Vagina (tissue), 2 donors: ENCODE measurements at regions not wholly inside any gene's neighbourhood (a gene's known extent, or its start where the extent isn't known, plus 50 kb on each side); places are given as distances from the start of the nearest gene placed in this dataset.

ENCODE experiments used
- CTCF ChIP-seq, 3 experiments: fragments of 450-650 bp in 2 of 3; fragments of 200-600 bp in 1 of 3; sonication (generic) in 1 of 3; IDR thresholded peaks; one replicate each; pipeline ENCODE4 v1.5.1; 2017 to 2019; ENCODE audit warnings: antibody characterized with exemption in 3 of 3, mild to moderate bottlenecking in 2 of 3, moderate library complexity in 2 of 3
- POLR2A ChIP-seq, 2 donors: fragments of 450-650 bp; IDR thresholded peaks; one replicate each; pipeline ENCODE4 v1.6.1; 2017; ENCODE audit warnings: antibody characterized with exemption in 2 of 2, mild to moderate bottlenecking in 2 of 2, moderate library complexity in 2 of 2
- POLR2AphosphoS5 ChIP-seq, 2 donors: sonication (generic); formaldehyde crosslinking; IDR thresholded peaks; one replicate each; pipeline ENCODE4 v1.9.0; 2017; ENCODE audit warnings: antibody characterized with exemption in 2 of 2, mild to moderate bottlenecking in 2 of 2, low read depth in 1 of 2; ENCODE audit not compliant: insufficient read depth in 1 of 2

DNA sequence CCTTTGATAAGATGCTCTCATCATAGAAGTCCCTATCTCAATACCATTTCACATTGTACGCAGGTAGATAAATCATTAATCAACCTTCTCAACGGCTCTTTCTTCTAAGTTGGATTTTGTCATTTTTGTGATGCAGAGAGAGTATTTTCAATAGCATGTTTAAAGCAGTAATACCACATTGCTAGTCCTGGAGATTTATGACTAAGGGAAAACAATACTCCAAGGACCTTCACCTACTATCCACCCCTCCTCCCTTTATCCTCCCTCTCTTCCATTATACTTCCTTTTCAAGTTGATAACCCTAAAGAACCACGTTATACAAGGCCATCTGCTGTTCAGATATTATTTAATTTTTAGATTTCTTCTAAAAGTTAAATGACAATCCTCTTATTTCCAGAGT, 65.3 kb upstream of the CHMP2B start:
- TF ChIP-seq CTCF (IDR thresholded peaks at IDR 0.05) (no peak), POLR2A (IDR thresholded peaks at IDR 0.05) (no peak), POLR2AphosphoS5 (IDR thresholded peaks at IDR 0.05; ENCODE audit: insufficient read depth in 1 of 2, low read depth in 1 of 2) (no peak)
